ENCODE measurements at regions not wholly inside any gene's neighbourhood (a gene's known extent, or its start where the extent isn't known, plus 50 kb on each side); places are given as distances from the start of the nearest gene placed in this dataset.

GRCh38 chr7:96503597-96503996, 181.7 kb upstream of the SLC25A13 start:
- Histone ChIP-seq H3K9me3 (ENCODE audit: control insufficient read depth in 4 of 4, low read length in 3 of 4) (no peaks in the 10 kb centered on the region), H3K4me3 (ENCODE audit: low read depth in 1 of 3, low read length in 3 of 3) (peak overlapping the region in 2 of 3 donors; percentile 21 to 24), H3K27ac (ENCODE audit: low read depth in 1 of 2, low read length in 2 of 2) (peak overlapping the region; percentile 66 to 69), H3K27me3 (ENCODE audit: control insufficient read depth in 4 of 4, insufficient read depth in 4 of 4, low read length in 3 of 4) (no peaks in the 10 kb centered on the region), H3K36me3 (ENCODE audit: control insufficient read depth in 4 of 4, insufficient read depth in 3 of 4, low read depth in 1 of 4, low read length in 3 of 4) (no peaks in the 10 kb centered on the region), H3K4me1 (ENCODE audit: control insufficient read depth in 4 of 4, insufficient read depth in 4 of 4, low read length in 3 of 4) (peaks cover 5 to 44% (median 35%) of the 10 kb centered on the region in 4 donors), H3K9ac (ENCODE audit: low read depth in 1 of 2, low read length in 2 of 2) (peak overlapping the region; percentile 21 to 67)
- TF ChIP-seq GABPA (IDR thresholded peaks at IDR 0.05 in 1 of 2, conservative IDR thresholded peaks at IDR 0.05 in 1 of 2) (no peak), HNF4A (conservative IDR thresholded peaks at IDR 0.05) (peak; percentile 52 to 60), SP1 (IDR thresholded peaks at IDR 0.05) (peak; percentile 45), RAD21 (IDR thresholded peaks at IDR 0.05) (peak in 1 of 2 donors; percentile 40), ZBTB33 (IDR thresholded peaks at IDR 0.05) (no peak), YY1 (IDR thresholded peaks at IDR 0.05) (no peak), TAF1 (conservative IDR thresholded peaks at IDR 0.05) (no peak), MAX (IDR thresholded peaks at IDR 0.05) (peak; percentile 12), NR2F2 (IDR thresholded peaks at IDR 0.05) (peak; percentile 44), EGR1 (IDR thresholded peaks at IDR 0.05; ENCODE audit: low read depth in 2 of 2) (no peak), RXRA (IDR thresholded peaks at IDR 0.05) (peak; percentile 44 to 75)
- TF ChIP-seq, protein P1, sequence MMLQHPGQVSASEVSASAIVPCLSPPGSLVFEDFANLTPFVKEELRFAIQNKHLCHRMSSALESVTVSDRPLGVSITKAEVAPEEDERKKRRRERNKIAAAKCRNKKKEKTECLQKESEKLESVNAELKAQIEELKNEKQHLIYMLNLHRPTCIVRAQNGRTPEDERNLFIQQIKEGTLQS (IDR thresholded peaks at IDR 0.05): no peak
- no peak for DNase-seq (ENCODE audit: low spot score)
- WGBS: 28% methylated on average over 1 of the region's 1 CpG

DNA sequence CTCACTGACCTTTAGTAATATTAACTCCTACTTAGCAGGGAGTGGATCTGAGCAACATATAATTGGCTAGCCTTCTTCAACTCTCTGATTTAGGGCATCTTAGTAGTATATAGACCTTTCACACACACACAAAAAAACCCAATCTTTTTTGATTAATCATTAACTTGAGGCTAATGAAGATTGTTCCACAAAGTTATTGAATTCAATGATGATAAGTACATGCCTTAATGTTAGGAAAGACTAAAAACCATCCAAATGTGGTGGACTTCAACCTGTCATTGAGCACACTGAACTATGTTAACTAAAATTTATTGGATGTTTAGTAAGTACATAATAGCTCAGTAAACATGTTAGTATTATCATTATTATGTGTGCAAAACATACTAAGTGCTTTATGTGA, 179.4 kb upstream of the SLC25A13 start:
- H3K4me1 ChIP-seq (ENCODE audit: control insufficient read depth in 4 of 4, insufficient read depth in 4 of 4, low read length in 3 of 4): peaks cover 5 to 41% (median 37%) of the 10 kb centered on the region in 4 donors
- TF ChIP-seq, protein P1 (IDR thresholded peaks at IDR 0.05): no peak
- TF ChIP-seq RXRA (IDR thresholded peaks at IDR 0.05): peak; percentile 69 to 83
- TF ChIP-seq FOXA1 (IDR thresholded peaks at IDR 0.05): peak; percentile 51
- TF ChIP-seq ZBTB33 (IDR thresholded peaks at IDR 0.05): peak; percentile 29
- no peak for TF ChIP-seq NR2F2 (IDR thresholded peaks at IDR 0.05)
- TF ChIP-seq GABPA (IDR thresholded peaks at IDR 0.05 in 1 of 2, conservative IDR thresholded peaks at IDR 0.05 in 1 of 2): no peak
- TF ChIP-seq JUND (IDR thresholded peaks at IDR 0.05): peak in 1 of 2 donors; percentile 67
- TF ChIP-seq SP1 (IDR thresholded peaks at IDR 0.05): peak; percentile 86
- TF ChIP-seq FOXA2 (IDR thresholded peaks at IDR 0.05): peak; percentile 75
- TF ChIP-seq, protein P2, sequence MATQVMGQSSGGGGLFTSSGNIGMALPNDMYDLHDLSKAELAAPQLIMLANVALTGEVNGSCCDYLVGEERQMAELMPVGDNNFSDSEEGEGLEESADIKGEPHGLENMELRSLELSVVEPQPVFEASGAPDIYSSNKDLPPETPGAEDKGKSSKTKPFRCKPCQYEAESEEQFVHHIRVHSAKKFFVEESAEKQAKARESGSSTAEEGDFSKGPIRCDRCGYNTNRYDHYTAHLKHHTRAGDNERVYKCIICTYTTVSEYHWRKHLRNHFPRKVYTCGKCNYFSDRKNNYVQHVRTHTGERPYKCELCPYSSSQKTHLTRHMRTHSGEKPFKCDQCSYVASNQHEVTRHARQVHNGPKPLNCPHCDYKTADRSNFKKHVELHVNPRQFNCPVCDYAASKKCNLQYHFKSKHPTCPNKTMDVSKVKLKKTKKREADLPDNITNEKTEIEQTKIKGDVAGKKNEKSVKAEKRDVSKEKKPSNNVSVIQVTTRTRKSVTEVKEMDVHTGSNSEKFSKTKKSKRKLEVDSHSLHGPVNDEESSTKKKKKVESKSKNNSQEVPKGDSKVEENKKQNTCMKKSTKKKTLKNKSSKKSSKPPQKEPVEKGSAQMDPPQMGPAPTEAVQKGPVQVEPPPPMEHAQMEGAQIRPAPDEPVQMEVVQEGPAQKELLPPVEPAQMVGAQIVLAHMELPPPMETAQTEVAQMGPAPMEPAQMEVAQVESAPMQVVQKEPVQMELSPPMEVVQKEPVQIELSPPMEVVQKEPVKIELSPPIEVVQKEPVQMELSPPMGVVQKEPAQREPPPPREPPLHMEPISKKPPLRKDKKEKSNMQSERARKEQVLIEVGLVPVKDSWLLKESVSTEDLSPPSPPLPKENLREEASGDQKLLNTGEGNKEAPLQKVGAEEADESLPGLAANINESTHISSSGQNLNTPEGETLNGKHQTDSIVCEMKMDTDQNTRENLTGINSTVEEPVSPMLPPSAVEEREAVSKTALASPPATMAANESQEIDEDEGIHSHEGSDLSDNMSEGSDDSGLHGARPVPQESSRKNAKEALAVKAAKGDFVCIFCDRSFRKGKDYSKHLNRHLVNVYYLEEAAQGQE (IDR thresholded peaks at IDR 0.05): peak; percentile 24
- TF ChIP-seq EGR1 (IDR thresholded peaks at IDR 0.05; ENCODE audit: low read depth in 2 of 2): peak in 1 of 2 donors; percentile 44
- TF ChIP-seq YY1 (IDR thresholded peaks at IDR 0.05): peak; percentile 55
- TF ChIP-seq RAD21 (IDR thresholded peaks at IDR 0.05): peak; percentile 52 to 53
- TF ChIP-seq HNF4G (IDR thresholded peaks at IDR 0.05): peak; percentile 68
- TF ChIP-seq TAF1 (conservative IDR thresholded peaks at IDR 0.05): no peak
- TF ChIP-seq MAX (IDR thresholded peaks at IDR 0.05): peak; percentile 59
- TF ChIP-seq HNF4A (conservative IDR thresholded peaks at IDR 0.05): peak; percentile 89 to 90

More for the DNA sequence above, 179.4 kb upstream of the SLC25A13 start:
- Histone ChIP-seq H3K27me3 (ENCODE audit: control insufficient read depth in 4 of 4, insufficient read depth in 4 of 4, low read length in 3 of 4) (no peaks in the 10 kb centered on the region), H3K36me3 (ENCODE audit: control insufficient read depth in 4 of 4, insufficient read depth in 3 of 4, low read depth in 1 of 4, low read length in 3 of 4) (no peaks in the 10 kb centered on the region), H3K9me3 (ENCODE audit: control insufficient read depth in 4 of 4, low read length in 3 of 4) (no peaks in the 10 kb centered on the region), H3K27ac (ENCODE audit: low read depth in 1 of 2, low read length in 2 of 2) (peak overlapping the region in 1 of 2 donors; percentile 64), H3K4me3 (ENCODE audit: low read depth in 1 of 3, low read length in 3 of 3) (no peak overlapping the region), H3K9ac (ENCODE audit: low read depth in 1 of 2, low read length in 2 of 2) (no peak overlapping the region)
- DNase-seq (ENCODE audit: low spot score): no peak

All from liver (tissue), 7 donors.